ENCODE measurements at regions not wholly inside any gene's neighbourhood (a gene's known extent, or its start where the extent isn't known, plus 50 kb on each side); places are given as distances from the start of the nearest gene placed in this dataset.

- no peaks in the 10 kb centered on the region; the same call in 1 of the 2 replicates for H3K4me1 ChIP-seq (ENCODE audit: control insufficient read depth, insufficient read depth, low read length)
- CTCF ChIA-PET, result interaction anchor here (2.7 kb wide), 1 partner anchor 37 kb away, joined by 11 read pairs; no protein-coding TSS in a partner anchor
- H3K27me3 ChIP-seq (ENCODE audit: control insufficient read depth, insufficient read depth, low read length), result peaks cover 2% of the 10 kb centered on the region; the same call in 1 of the 2 replicates
- no peak overlapping the region for H4K5ac ChIP-seq (ENCODE audit: low read depth, low read length)
- POLR2A ChIA-PET (ENCODE audit: unreplicated experiment), result no interaction called here
- H3K4me3 ChIP-seq (ENCODE audit: insufficient read depth, low read depth, low read length), result no peak overlapping the region
- H2BK5ac ChIP-seq (ENCODE audit: low read depth, low read length, poor library complexity, severe bottlenecking), result no peak overlapping the region
- no peak overlapping the region for H3K4ac ChIP-seq (ENCODE audit: low read depth, low read length)
- H3K9ac ChIP-seq (ENCODE audit: low read depth, low read length), result no peak overlapping the region
- no peak overlapping the region for H2AK9ac ChIP-seq (replicated peaks; ENCODE audit: low read depth, low read length, poor library complexity)
- no peaks in the 10 kb centered on the region for H3K36me3 ChIP-seq (ENCODE audit: control insufficient read depth, insufficient read depth, low read length)
- H3K14ac ChIP-seq (replicated peaks; ENCODE audit: low read depth, low read length), result no peak overlapping the region
- BruUV-seq (replicated peaks), result no TSS peak
- 89% methylated on average over 6 of the region's 6 CpGs; no CpG with 5 or more reads in 1 of the 2 experiments for WGBS, 2 experiments (ENCODE audit: extremely low coverage in 2 of 2, insufficient read length in 1 of 2)
- H3K23ac ChIP-seq (ENCODE audit: low read depth, low read length), result no peak overlapping the region
- no peaks in the 10 kb centered on the region; the same call in 1 of the 2 replicates for H3K9me3 ChIP-seq (ENCODE audit: control insufficient read depth, insufficient read depth, low read length)
- dilution Hi-C loops (cut with HindIII; ENCODE audit: low sequenced_read_pairs, unreplicated experiment), result no loop called here
- no peak overlapping the region for H2AK5ac ChIP-seq (ENCODE audit: low read depth, low read length)
- no peak overlapping the region for H2AFZ ChIP-seq (replicated peaks; ENCODE audit: low read length, poor library complexity)
- H4K91ac ChIP-seq (ENCODE audit: insufficient read depth, low read depth, low read length), result no peak overlapping the region
- ATAC-seq (ENCODE audit: low read depth) (no peak), DNase-seq (no peak)
- in situ Hi-C loops (cut with MboI; ENCODE audit: low sequenced_read_pairs), result no loop called here
- no peak overlapping the region for H2BK15ac ChIP-seq (ENCODE audit: low read depth, low read length)
- TF ChIP-seq MAZ (IDR thresholded peaks at IDR 0.05; ENCODE audit: borderline replicate concordance, low read depth, low read length) (no peak), SMC3 (IDR thresholded peaks at IDR 0.05; ENCODE audit: low read depth, low read length) (no peak), USF2 (IDR thresholded peaks at IDR 0.05; ENCODE audit: low read depth, low read length) (no peak), RFX5 (IDR thresholded peaks at IDR 0.05; ENCODE audit: low read depth, low read length) (no peak), CEBPB (IDR thresholded peaks at IDR 0.05; ENCODE audit: low read depth, low read length) (no peak), BHLHE40 (IDR thresholded peaks at IDR 0.05; ENCODE audit: low read depth, low read length) (no peak), POLR2A (IDR thresholded peaks at IDR 0.05; ENCODE audit: low read depth, low read length) (no peak), NFE2L2 (IDR thresholded peaks at IDR 0.05; ENCODE audit: low read depth, low read length) (no peak), RAD21 (IDR thresholded peaks at IDR 0.05; ENCODE audit: low read length) (no peak), MXI1 (IDR thresholded peaks at IDR 0.05; ENCODE audit: borderline replicate concordance, low read depth, low read length) (no peak)
- H4K20me1 ChIP-seq (ENCODE audit: insufficient read depth, low read length), result no peaks in the 10 kb centered on the region
- peaks cover 4% of the 10 kb centered on the region; the same call in 1 of the 2 replicates for H3K9me1 ChIP-seq (ENCODE audit: insufficient read depth, low read length)
- intact Hi-C loops (cut with micrococcal nuclease), result loop anchor here (5.0 to 10.0 kb wide), 3 partner anchors 205 to 943 kb away; no protein-coding TSS in a partner anchor
- no peak overlapping the region for H3K18ac ChIP-seq (ENCODE audit: low read depth, low read length)
- H3K56ac ChIP-seq (ENCODE audit: extremely low read depth, insufficient read depth, low read length), result no peak overlapping the region
- no peak overlapping the region for H3K4me2 ChIP-seq (ENCODE audit: low read depth, low read length)
- no peak overlapping the region for H3K27ac ChIP-seq (ENCODE audit: insufficient read depth, low read length)
- H3K79me1 ChIP-seq (ENCODE audit: low read depth in 1 of 2, low read length in 2 of 2), result no peaks in the 10 kb centered on the region
- H2BK120ac ChIP-seq (ENCODE audit: low read depth, low read length), result no peak overlapping the region
- H2BK20ac ChIP-seq (ENCODE audit: low read depth, low read length), result no peak overlapping the region
- no peak overlapping the region for H4K8ac ChIP-seq (ENCODE audit: low read depth in 2 of 2, low read length in 2 of 2)
Measured at GRCh38 chr16:66277311-66278070, 89.0 kb upstream of the CDH5 start.
